ENCODE measurements at regions not wholly inside any gene's neighbourhood (a gene's known extent, or its start where the extent isn't known, plus 50 kb on each side); places are given as distances from the start of the nearest gene placed in this dataset.

DNA sequence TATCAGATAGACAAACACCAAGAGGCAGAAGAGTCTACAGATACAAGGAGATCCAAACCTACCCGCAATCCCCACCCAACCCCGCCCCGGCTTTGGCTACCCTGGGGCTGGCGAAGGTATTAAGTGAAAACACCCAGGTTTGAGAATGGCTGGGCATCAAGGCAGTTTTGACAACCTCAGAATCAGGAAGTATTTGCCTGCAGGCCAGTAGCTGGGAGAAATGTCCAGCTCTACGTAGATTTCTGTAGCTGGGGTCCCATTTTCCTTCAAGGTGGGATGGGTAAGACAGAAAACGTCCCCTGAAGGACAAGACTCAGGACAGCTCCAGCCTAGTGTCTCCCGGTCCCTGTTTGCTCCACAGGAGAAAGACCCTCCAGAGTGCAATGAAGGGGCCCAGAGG, 101.8 kb upstream of the ERG start:
- TF ChIP-seq, protein P1, sequence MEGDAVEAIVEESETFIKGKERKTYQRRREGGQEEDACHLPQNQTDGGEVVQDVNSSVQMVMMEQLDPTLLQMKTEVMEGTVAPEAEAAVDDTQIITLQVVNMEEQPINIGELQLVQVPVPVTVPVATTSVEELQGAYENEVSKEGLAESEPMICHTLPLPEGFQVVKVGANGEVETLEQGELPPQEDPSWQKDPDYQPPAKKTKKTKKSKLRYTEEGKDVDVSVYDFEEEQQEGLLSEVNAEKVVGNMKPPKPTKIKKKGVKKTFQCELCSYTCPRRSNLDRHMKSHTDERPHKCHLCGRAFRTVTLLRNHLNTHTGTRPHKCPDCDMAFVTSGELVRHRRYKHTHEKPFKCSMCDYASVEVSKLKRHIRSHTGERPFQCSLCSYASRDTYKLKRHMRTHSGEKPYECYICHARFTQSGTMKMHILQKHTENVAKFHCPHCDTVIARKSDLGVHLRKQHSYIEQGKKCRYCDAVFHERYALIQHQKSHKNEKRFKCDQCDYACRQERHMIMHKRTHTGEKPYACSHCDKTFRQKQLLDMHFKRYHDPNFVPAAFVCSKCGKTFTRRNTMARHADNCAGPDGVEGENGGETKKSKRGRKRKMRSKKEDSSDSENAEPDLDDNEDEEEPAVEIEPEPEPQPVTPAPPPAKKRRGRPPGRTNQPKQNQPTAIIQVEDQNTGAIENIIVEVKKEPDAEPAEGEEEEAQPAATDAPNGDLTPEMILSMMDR (IDR thresholded peaks at IDR 0.05 in 2 of 3, conservative IDR thresholded peaks at IDR 0.05 in 1 of 3; ENCODE audit: insufficient read depth in 2 of 3, low read depth in 1 of 3, low read length in 3 of 3), result no peak
- TF ChIP-seq NFE2L1 (tag; IDR thresholded peaks at IDR 0.05; ENCODE audit: borderline replicate concordance, low read depth), result no peak
- TF ChIP-seq ZNF263 (CRISPR knock-in tag; IDR thresholded peaks at IDR 0.05; ENCODE audit: borderline replicate concordance), result no peak
- no peak for TF ChIP-seq SRF (CRISPR knock-in tag; IDR thresholded peaks at IDR 0.05)
- TF ChIP-seq, protein P2, sequence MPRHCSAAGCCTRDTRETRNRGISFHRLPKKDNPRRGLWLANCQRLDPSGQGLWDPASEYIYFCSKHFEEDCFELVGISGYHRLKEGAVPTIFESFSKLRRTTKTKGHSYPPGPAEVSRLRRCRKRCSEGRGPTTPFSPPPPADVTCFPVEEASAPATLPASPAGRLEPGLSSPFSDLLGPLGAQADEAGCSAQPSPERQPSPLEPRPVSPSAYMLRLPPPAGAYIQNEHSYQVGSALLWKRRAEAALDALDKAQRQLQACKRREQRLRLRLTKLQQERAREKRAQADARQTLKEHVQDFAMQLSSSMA (CRISPR knock-in tag; IDR thresholded peaks at IDR 0.05), result no peak
- TF ChIP-seq, protein P3, sequence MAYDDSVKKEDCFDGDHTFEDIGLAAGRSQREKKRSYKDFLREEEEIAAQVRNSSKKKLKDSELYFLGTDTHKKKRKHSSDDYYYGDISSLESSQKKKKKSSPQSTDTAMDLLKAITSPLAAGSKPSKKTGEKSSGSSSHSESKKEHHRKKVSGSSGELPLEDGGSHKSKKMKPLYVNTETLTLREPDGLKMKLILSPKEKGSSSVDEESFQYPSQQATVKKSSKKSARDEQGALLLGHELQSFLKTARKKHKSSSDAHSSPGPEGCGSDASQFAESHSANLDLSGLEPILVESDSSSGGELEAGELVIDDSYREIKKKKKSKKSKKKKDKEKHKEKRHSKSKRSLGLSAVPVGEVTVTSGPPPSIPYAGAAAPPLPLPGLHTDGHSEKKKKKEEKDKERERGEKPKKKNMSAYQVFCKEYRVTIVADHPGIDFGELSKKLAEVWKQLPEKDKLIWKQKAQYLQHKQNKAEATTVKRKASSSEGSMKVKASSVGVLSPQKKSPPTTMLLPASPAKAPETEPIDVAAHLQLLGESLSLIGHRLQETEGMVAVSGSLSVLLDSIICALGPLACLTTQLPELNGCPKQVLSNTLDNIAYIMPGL (CRISPR knock-in tag; IDR thresholded peaks at IDR 0.05), result no peak
- no peak for TF ChIP-seq MTA1 (IDR thresholded peaks at IDR 0.05; ENCODE audit: borderline replicate concordance)
- no peak for TF ChIP-seq POLR2A (conservative IDR thresholded peaks at IDR 0.05)
- TF ChIP-seq ZNF24 (IDR thresholded peaks at IDR 0.05), result no peak
- no peak for TF ChIP-seq GATA2 (CRISPR knock-in tag; IDR thresholded peaks at IDR 0.05)
- TF ChIP-seq TARDBP (IDR thresholded peaks at IDR 0.05), result no peak
- TF ChIP-seq ILF3 (IDR thresholded peaks at IDR 0.05; ENCODE audit: borderline replicate concordance), result no peak
- no peak for TF ChIP-seq ZFP1 (CRISPR knock-in tag; IDR thresholded peaks at IDR 0.05)
